GM12873 (cell line): ENCODE measurements at regions not wholly inside any gene's neighbourhood (a gene's known extent, or its start where the extent isn't known, plus 50 kb on each side); places are given as distances from the start of the nearest gene placed in this dataset.

Experiments
- CTCF ChIP-seq: IDR thresholded peaks from 2 replicates; pipeline ENCODE4 v1.5.1; 2012; ENCODE audit warnings: low read depth, mild to moderate bottlenecking, moderate library complexity, low read length, control low read depth; ENCODE audit not compliant: insufficient read depth; ENCODE audit errors: missing control alignments

GRCh38 chr3:69604735-69605450 is 134.4 kb upstream of the MITF start:
- no peak for TF ChIP-seq CTCF

GRCh38 chr3:69602112-69602511 is 137.2 kb upstream of the MITF start:
- TF ChIP-seq CTCF: no peak

GRCh38 chr3:69594286-69594685 is 145.0 kb upstream of the MITF start:
- TF ChIP-seq CTCF: no peak

GRCh38 chr3:69591164-69591736 is 148.0 kb upstream of the MITF start:
- no peak for TF ChIP-seq CTCF

GRCh38 chr3:69590111-69590510 is 149.2 kb upstream of the MITF start:
- no peak for TF ChIP-seq CTCF

- TF ChIP-seq CTCF: no peak
These were observed 151.1 kb upstream of the MITF start for GRCh38 chr3:69588170-69588569.

- TF ChIP-seq CTCF: no peak
These were observed 153.8 kb upstream of the MITF start for GRCh38 chr3:69585472-69585871.
